ENCODE measurements at regions not wholly inside any gene's neighbourhood (a gene's known extent, or its start where the extent isn't known, plus 50 kb on each side); places are given as distances from the start of the nearest gene placed in this dataset.
"Not testable (repeated sequence)": the region's sequence is repeated elsewhere in the genome, so short reads cannot be mapped to it uniquely, and the experiment has no call there.

DNA sequence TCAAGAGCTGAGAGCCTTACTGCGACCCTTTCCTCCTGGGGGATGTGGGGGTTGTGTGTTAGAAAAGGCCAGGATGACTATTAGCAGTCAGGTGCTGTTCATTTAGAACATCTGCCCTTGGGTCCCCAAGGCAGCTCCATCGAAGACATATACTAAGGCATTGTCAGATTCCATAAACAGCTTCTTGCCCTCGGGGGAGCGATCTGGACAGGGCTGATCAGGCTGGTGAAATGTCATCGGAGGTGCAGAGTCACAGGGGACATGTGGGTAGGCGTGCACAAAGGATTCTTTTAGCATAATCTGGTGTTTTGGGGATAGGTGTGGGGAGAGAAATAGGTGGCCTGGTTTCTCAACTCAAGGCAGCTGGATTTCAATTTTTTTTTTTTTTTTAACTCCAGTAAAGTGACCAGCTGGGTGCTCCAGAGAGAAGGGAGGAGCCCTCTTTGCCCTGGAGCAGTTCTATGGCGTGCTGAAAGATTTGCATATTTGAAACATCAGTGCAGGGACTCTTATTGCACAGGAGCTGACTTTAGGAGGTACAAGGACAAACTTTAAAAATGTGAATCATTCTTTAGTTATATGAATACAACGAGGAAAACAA, 160.1 kb downstream of the SUDS3 start:
- no peak for DNase-seq (ENCODE audit: low read depth in 4 of 4, low spot score in 2 of 4)

DNA sequence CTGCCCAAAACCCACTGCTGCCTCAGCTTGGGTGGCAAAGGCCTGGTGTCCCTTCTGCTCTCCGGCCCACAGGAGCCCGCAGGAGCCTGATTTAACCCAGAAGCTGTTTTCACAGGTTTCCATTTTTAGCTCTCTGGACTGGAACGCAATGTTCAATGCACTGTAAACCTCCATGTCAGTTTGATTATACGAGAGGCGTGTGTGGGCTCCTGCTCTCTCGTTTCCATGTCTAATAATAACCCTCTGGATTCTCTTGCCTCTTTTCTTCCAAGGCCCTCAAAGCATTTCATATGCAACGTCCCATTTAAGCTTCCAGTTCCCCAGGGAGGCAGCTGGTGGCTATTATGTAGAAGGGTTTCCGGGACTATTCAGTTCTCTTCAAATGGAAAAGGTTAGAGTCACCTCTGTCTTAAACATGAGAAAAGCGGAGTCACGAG, 161.1 kb downstream of the SUDS3 start:
- DNase-seq (ENCODE audit: low read depth in 4 of 4, low spot score in 2 of 4) = no peak

DNA sequence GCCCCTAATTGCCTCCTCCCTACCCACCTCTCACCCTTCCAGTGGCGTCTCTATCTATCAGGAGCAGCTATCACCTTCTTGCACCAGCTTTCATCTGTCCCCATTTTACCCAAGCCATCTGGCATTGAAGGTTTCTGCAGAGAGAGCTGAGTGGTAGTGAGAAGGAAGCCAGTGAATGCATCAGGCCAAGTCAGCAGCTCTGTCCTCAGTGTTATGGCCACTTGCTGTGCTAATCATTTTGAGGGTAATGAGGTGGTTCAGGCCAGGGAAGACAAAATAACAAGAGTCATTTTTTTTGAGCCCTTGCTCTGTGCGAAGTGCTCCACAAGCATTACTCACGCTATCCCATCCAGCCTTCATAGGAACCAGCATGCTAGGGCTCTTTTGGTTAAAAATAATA, 164.7 kb downstream of the SUDS3 start:
- DNase-seq (ENCODE audit: low read depth in 4 of 4, low spot score in 2 of 4) = no peak

DNA sequence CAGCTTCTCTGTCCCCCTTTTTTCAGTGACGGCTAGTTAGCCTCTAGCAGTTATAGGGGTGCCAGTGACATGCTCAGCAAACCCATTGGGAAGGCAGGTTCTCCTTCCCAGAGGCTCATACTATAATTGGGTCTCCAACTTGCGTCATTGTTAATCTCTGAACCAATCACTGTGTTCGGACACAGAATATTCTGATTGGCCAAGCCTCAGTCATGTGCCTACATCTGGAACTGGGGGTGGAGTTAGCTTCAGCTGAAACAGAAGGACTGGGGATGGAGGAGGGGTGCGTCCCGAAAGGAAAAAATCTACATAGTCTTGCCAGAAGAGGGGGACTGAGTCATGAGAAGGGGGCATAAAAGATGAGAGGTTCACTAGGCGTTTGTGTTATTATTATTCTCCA, 165.6 kb downstream of the SUDS3 start:
- no peak for DNase-seq (ENCODE audit: low read depth in 4 of 4, low spot score in 2 of 4)

DNA sequence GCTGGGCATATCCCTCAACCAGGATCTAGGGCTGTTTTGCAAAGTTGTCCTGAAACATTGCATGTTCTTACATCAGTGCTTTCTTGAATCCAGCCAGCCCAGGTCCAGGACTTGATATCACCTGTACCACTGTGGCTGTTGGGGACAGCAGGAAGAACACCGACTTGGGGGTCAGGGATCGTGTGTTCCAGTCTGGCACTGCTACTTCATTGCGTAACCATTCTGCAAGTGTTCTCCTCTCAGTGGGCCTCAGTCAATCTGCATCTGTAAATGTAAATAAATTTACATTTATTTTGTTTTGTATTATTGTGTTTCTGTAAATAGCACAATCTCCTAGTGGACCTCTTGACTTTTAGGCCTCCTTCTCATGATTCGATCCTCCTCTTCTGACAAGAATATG, 167.3 kb downstream of the SUDS3 start:
- DNase-seq (ENCODE audit: low read depth in 4 of 4, low spot score in 2 of 4) = no peak

DNA sequence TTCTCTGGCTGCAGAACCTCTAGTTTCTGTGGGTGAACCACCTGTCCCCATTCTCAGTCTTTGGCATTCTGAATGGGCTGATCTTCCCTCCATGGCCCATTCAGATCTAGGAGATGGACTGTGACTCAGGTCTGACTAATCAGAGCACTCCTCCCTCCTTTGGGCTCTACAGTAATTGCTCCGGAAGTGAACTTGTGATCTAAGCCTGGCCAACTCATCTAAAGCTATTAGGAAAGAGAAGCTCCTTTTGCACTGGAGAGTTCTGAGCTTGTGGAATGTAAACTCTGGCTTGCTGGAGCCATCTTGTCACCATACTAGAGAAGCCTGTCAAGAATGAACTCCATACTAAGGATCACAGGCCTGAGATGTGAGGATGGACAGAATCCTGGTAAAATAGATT, 168.2 kb downstream of the SUDS3 start:
- no peak for DNase-seq (ENCODE audit: low read depth in 4 of 4, low spot score in 2 of 4)

DNA sequence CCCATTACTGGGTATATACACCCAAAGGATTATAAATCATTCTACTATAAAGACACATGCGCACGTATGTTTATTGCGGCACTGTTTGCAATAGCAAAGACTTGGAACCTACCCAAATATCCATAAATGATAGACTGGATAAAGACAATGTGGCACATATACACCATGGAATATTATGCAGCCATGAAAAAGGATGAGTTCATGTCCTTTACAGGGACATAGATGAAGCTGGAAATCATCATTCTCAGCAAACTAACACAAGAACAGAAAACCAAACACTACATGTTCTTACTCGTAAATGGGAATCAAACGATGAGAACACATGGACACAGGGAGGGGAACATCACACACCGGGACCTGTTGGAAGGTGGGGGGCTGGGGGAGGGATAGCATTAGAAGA, 171.3 kb downstream of the SUDS3 start:
- DNase-seq (ENCODE audit: low read depth in 4 of 4, low spot score in 2 of 4) = not testable (repeated sequence)

DNA sequence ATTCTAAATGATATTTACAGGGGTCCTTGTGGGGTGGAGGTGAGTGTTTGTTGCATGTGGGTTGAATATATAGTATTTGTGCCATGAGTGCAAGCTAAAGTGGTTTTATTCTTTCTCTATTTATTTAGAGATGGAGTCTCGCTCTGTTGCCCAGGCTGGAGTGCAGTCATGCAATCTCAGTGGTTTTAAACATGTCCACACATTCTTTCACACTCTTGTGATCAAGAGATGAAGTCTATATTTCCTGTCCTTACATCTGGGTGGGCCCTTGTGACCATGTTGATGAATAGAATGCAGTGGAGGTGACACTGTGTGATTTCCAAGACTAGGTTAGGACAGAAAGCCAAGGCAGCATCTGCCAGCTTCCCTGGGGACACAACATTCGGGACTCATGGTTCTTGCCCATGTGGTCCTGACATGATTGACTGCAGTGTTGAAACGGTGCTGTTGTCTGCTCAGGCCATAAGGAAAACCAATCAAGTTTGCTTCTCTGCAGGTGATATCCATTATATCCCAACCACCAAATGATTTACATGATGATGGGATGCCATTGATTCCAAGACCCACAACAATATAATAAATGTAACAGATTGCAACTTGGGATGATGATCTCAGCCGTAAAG, 172.6 kb downstream of the SUDS3 start:
- no peak for DNase-seq (ENCODE audit: low read depth in 4 of 4, low spot score in 2 of 4)

DNA sequence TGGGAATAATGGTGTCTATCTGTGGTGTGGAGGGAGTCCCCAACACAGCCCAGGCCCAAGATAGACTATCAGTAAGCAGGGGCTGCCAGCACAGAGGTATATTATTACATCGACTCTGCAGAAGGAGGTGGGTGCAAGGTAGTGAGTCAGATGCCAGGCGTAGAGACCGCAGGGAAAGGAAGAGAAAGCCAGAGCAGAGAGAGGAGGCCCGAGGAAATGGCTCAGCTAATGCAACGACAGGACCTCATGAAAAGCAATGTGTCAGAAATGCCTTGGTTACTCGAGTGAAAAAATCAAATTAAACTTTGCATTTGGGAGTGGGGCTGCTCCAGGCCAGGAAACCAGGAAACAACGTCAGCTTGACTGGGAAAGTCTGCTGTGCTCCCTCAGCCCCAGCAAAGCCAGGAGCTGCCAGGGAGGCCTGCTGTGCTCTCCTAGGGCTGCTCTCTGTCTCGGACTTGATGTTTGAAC, 173.2 kb downstream of the SUDS3 start:
- DNase-seq (ENCODE audit: low read depth in 4 of 4, low spot score in 2 of 4) = peak in 1 of 4 donors; percentile 9

DNA sequence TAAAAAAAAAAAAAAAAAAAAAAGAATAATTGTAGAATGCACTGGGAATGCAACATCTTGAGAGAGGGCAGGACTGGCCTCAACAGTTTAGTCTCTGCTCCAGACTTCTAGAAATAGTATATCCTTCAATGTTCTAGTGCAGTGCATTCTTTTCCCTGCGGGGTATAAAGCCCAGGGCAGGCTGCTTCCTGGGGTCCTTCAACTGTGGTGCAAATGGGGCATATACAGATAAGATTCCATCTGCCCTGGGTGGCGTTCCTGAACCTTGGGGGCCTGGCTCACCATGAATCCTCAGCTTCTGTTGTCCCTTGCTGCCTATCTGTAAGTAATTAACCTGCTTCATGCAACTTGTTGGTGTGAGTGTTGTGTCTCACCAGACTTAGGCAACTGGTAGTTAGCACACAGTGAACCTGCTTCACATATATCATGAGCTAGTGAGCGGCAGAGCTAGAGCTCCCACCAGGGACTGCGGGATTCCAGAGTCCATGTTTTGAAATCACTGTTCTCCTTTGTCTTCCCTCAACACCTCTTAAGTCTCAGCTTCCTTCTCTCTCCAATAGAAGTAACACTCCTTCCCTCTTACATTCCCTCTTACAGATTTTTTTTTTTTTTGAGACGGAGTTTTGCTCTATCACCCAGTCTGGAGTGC, 177.6 kb downstream of the SUDS3 start:
- no peak for DNase-seq (ENCODE audit: low read depth in 4 of 4, low spot score in 2 of 4)

DNA sequence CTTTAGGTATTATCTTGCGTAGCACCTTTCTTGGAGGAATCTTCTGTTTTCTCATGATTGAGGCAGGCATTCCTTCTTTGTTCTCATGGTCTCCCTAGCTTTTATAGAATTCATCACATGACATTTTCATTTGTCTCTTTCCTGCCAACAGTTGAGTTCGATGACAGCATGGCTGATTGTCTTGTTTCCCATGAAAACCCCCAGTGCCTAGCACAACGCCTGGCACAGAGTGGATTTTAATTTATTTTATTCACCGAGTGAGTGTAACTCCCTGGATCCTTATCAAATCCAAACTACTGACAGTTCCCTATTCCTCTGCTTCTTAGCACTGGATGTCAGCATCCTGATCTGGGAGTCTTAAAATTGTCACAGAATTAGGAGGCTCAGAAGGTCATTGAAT, 182.6 kb downstream of the SUDS3 start:
- no peak for DNase-seq (ENCODE audit: low read depth in 4 of 4, low spot score in 2 of 4)

DNA sequence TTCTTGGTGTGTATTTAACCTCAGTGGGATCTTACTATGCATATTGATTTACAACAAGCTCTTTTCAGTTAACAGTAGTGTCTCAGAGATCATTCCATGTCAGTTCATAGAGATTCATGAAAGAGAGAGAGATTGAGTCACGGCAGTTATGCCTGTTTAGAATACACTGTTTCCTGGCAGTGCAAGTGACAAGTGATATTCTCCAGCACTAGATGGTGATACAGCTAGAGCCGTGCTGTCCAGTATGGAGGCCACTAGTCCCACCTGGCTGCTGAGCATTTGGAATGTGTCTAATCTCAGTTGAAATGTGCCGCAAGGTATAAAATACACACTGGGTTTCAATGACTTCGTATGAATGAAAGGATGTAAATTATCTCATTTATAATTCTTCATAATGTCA, 184.4 kb downstream of the SUDS3 start:
- no peak for DNase-seq (ENCODE audit: low read depth in 4 of 4, low spot score in 2 of 4)

DNA sequence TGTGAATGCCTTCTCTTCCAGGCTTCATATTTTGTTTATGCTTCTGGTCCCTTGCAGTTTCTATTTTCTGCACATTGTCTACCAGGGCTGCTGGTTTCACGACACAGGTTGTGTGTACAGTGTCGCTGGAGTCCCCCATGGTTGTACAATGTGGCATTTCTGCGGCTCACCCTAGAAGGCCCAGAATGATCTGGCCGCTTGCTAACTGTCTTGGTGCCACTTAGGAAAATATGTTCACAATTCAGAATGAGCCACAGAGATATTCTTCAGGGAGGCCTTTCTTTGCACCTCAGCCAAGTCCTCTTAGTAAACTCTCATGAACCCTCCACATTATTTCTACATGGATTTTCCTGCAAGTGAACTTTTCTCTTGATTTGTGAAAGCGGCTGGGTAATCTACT, 195.4 kb downstream of the SUDS3 start:
- DNase-seq (ENCODE audit: low read depth in 4 of 4, low spot score in 2 of 4) = no peak

DNA sequence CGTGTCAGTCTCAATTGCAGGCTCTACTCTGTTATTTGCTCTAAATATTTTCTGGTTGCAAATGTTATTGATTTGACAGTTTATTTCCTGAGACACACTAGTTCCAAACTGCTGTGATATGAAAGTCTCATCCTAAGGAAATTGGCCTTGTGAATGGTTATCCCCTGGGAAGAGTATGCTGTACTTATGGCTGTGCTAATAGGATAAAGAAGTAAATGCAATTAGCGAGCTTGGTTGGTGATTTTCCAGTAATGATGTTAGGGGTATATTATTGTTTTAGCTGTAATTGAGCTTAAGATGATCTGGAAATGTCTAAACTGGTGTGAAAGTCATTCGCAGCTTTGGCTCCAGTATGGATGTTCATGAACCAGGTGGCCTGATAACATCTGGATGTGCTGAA, 197.9 kb downstream of the SUDS3 start:
- DNase-seq (ENCODE audit: low read depth in 4 of 4, low spot score in 2 of 4) = no peak

DNA sequence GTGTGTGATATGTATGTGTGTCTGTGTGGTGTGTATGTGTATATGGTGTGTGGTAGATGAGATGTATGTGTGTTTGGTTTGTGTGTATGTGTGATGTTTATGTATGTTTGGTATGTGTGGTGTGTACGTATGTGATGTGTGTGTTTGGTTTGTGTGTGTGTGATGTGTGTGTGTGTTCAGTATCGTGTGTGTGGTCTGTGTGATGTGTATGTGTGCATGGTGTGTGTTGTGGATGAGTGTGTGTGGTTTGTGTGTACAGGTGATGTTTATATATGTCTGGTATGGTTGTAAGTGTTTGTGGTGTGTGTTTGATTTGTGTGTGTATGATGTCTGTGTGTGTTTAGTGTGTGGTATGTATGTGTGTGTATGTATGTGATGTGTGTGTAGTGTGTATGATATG, 199.4 kb downstream of the SUDS3 start:
- no peak for DNase-seq (ENCODE audit: low read depth in 4 of 4, low spot score in 2 of 4)

DNA sequence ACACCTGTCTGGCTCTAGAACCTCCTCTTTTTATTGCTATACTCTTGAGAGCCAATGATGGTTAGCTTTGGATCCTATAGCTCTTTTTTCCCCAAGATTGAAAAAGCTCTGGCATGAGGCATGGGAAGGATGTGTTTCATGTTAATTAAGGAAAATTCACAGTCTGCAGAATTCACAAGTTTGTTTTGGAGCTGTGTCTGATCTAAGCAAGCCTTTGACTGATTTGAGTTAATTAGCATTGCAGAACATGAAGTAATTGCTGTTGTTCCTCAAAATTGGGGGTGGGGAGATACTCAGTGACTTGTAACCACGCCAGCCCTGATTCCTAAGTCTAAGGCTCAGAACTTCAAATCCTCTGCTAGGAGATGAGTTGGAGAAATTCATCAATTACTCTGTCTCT, 205.0 kb downstream of the SUDS3 start:
- DNase-seq (ENCODE audit: low read depth in 4 of 4, low spot score in 2 of 4) = no peak

DNA sequence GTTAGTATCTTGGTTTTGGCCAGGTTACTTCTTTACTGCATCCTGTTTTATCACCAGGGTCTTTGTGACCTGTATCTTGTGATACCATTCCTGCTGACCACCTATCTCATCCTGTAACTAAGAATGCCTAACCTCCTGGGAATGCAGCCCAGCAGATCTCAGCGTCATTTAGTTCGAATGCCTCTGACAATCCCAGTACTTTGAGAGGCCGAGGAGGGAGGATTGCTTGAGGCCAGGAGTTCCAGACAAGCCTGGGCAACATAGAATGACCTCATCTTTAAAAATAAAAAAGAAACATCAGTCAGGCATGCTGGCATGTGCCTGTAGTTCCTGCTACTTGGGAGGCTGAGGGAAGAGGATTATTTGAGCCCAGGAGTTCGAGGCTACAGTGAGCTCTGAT, 206.5 kb downstream of the SUDS3 start:
- DNase-seq (ENCODE audit: low read depth in 4 of 4, low spot score in 2 of 4) = no peak

DNA sequence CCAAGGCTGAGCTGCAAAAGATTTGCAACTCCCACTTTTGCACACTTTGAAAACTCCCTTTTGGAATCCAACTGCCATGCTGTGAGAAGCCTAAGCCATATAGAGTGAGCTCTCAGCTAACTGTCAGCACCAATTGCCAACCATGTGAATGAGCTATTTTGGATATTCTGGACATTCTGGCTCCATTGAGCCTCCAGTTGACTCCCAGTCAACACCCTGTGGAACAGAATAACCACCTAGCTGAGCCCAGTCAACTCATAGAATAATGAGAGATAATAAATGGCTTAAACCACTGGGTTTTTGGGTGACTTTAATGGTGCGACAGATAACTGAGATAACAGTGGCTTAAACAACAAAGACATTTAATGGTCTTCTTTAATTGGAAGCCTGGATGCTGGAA, 210.1 kb downstream of the SUDS3 start:
- no peak for DNase-seq (ENCODE audit: low read depth in 4 of 4, low spot score in 2 of 4)

DNA sequence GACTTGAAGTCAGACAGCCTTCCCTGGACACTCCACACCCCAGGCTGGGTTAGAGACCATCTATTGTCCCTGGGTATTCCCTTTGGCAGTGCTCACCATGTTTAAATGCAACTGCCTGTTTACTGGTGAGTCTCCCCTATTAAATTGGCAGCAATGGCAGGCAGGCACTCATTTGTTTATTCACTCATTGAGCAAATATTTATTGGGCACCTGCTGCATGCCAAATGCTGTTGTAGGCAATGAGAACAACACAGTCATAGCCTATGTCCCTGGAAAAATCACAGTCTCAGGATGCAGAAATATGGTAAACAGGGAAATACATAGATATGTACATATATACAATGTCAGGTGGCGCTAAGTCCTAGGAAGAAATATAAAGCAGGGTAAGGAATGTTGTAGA, 212.8 kb downstream of the SUDS3 start:
- no peak for DNase-seq (ENCODE audit: low read depth in 4 of 4, low spot score in 2 of 4)

DNA sequence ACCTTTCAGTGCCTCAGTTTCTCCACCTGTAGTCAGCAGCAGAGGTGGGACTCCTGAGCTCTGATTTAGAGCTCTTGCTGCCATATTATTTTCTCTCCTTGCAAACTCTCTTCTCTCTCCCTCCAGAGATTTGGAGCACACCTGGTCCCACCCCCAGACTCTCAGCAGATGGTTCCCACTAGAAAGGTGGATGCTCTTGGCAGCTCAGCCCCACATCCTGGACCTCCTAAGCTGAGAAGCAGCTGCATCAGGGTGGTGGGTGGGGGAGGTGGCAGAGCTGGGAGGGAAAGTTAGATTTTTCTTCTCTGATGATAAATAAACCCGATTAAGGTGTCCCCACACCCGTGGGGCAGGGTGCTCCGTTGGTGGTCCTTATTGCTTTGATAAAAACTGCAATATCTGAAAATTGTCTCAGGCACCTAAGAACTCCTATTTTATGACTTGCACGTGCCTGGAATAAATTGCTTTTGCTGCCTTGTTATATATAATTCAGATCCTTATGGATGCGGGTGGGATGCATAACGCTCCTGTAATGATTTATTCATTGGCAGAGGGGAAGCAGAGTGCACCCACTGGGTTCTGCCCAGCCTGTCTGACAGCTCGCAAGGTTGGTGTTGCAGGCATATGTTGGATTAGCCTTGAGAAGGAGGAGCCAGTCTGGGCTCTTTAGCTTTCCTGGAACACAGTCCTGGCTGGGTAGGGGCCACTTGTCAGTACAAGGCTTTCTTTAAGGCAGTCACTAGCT, 214.2 kb downstream of the SUDS3 start:
- DNase-seq (ENCODE audit: low read depth in 4 of 4, low spot score in 2 of 4) = no peak

DNA sequence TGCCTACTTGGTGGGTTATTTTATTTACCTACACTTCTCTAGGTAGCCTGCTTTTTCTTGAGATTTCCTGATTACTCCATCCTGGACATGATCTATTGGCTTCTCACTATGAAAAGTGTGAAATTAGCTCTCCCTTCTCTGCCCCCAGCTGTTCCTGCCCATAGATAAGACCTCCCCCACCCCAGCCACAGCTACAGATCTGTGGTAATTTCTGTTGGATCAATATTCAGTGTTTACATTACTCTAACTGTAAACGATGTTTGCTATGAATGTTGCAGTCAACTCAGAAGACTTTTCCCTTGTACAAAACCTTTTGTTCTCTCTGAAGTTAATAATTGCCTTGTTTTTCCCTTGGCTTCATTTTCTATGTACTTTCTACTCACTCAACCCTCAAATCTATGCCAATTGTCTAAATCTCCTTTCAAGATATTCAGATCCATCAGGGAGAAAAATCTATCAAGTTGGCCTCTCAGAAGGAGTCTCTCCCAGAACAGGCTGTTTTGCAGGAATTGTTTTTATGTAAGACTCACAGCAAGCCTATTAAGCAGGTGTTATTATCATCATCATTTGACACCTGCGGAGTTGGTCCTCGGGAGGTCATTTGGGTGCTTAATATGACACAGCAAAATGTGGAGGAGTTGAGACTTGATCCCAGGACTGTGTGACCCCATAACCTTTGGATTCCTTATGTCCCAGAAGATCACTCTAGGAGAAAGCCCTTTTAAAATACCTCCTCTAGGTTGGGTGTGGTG, 227.4 kb downstream of the SUDS3 start:
- no peak for DNase-seq (ENCODE audit: low read depth in 4 of 4, low spot score in 2 of 4)

Measured in left renal cortex interstitium (tissue), 4 donors.